Activated naive CD8-positive, alpha-beta T cell treated with anti-CD3 and anti-CD28 coated beads, Interleukin-2, amount 10 ng/mL, durations not matched to agents 7 days and 5 days (primary cell): ENCODE measurements at regions not wholly inside any gene's neighbourhood (a gene's known extent, or its start where the extent isn't known, plus 50 kb on each side); places are given as distances from the start of the nearest gene placed in this dataset.
A peak's percentile ranks its signal among the peaks of the same experiment; 100 is the strongest.

Source experiments
- ATAC-seq: fragments of 150-1000 bp; cut with Tn5 transposase; one replicate; pipeline ENCODE4 v1.10.0; 2021; ENCODE audit warnings: low read depth, moderate library complexity
- POLR2A ChIA-PET: fragments of 350-600 bp; sonication (Branson Sonifier 250); formaldehyde crosslinking; loops from one replicate; lab custom pipeline; 2021; ENCODE audit warnings: antibody characterized with exemption; lab: Charles Lee
- DNase-seq: peaks from one replicate; pipeline ENCODE4 v3.0.0; 2021
- H3K27ac Mint-ChIP-seq: one replicate; pipeline ENCODE4 v1.8.0; 2022; ENCODE audit warnings: mild to moderate bottlenecking, mixed read lengths
- H3K27me3 Mint-ChIP-seq: one replicate; pipeline ENCODE4 v1.8.0; 2022; ENCODE audit warnings: mild to moderate bottlenecking, moderate library complexity, mixed read lengths
- H3K36me3 Mint-ChIP-seq: one replicate; pipeline ENCODE4 v1.8.0; 2021; ENCODE audit warnings: mild to moderate bottlenecking, mixed read lengths
- H3K4me1 Mint-ChIP-seq: one replicate; pipeline ENCODE4 v1.8.0; 2021; ENCODE audit warnings: mixed read lengths
- H3K4me3 Mint-ChIP-seq: one replicate; pipeline ENCODE4 v1.8.0; 2022; ENCODE audit warnings: mild to moderate bottlenecking, moderate library complexity, mixed read lengths
- H3K9me3 Mint-ChIP-seq: one replicate; pipeline ENCODE4 v1.8.0; 2021; ENCODE audit warnings: mixed read lengths

DNA sequence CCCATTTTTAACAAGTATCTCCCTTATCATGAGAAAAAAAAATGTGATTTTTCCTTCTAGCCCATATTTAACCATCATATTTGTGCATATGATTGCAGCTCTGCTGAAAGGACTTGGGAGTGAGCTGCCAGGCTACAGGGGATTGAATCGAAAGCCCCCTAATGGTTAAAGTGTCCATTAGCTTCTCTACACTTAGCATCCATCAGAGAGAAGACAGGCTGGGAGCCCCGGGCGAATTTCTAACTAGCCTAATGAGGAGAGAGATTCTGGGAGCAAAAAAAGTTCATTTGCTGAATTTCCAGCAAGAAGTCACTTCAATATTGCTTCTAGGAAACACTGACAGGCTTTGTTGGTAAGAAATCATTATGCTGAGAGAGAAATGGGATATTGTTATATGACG lies 848.8 kb downstream of the TDRD15 start:
- Mint-ChIP-seq H3K27ac (no peak overlapping the region), H3K9me3 (peaks cover 2% of the 10 kb centered on the region), H3K4me3 (no peak overlapping the region), H3K4me1 (no peaks in the 10 kb centered on the region), H3K27me3 (no peaks in the 10 kb centered on the region), H3K36me3 (no peaks in the 10 kb centered on the region)
- ATAC-seq = no peak
- POLR2A ChIA-PET = no interaction called here
- DNase-seq = no peak

DNA sequence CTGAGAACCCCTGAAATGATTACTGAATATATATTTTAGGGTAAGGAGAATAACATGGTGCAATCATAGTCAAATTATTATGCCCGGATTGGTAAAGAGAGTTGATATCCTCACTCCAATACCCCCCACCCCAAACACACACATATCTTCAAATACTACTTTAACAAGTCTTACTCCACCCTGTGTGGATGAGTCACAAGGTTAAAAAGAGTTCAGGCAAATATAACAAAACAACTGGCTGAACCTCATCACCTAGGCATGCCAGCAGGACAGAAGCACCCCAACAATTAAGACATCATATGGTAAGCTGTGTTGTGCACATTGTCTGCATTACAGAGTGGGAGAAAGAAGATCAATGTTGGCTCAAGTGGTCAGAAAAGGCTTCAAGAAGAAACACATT lies 857.4 kb downstream of the TDRD15 start:
- POLR2A ChIA-PET = no interaction called here
- Mint-ChIP-seq H3K9me3 (peaks cover 11% of the 10 kb centered on the region), H3K4me1 (no peaks in the 10 kb centered on the region), H3K4me3 (no peak overlapping the region), H3K27me3 (no peaks in the 10 kb centered on the region), H3K36me3 (no peaks in the 10 kb centered on the region), H3K27ac (no peak overlapping the region)
- DNase-seq = no peak
- no peak for ATAC-seq

DNA sequence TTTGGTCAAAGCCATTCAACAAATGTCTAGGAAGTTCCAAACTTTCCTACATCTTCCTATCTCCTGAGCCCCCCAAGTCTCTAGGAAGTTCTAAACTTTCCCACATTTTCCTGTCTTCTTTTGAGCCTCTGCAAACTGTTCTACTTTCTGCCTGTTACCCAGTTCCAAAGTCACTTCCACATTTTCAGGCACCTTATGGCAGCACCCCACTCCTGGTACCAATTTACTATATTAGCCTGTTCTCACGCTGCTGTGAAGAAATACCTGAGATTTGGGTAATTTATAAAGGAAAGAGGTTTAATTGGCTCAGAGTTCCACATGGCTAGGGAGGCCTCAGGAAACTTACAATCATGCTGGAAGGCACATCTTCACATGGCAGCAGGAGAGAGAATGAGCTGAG lies 869.2 kb downstream of the TDRD15 start:
- DNase-seq (no peak), ATAC-seq (no peak)
- POLR2A ChIA-PET = no interaction called here
- Mint-ChIP-seq H3K27ac (no peak overlapping the region), H3K4me3 (no peak overlapping the region), H3K4me1 (no peaks in the 10 kb centered on the region), H3K27me3 (no peaks in the 10 kb centered on the region), H3K9me3 (peaks cover 14% of the 10 kb centered on the region), H3K36me3 (no peaks in the 10 kb centered on the region)

DNA sequence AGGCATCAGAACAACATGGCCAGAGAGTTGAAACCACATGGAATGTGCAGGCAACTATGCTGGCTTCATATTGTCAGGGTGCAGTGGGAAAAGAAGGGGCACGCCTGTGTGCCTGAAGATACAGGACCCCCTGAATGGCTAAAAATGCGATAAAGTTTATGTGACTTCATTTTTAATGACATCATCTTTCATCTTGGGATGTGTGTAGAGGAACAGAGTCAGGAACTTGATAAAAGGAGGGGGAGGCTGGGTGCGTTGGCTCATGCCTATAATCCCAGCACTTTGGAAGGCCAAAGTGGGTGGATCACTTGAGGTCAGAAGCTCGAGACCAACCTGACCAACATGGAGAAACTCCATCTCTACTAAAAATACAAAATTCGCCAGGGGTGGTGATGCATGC lies 872.6 kb downstream of the TDRD15 start:
- Mint-ChIP-seq H3K4me3 (no peak overlapping the region), H3K27ac (no peak overlapping the region)

DNA sequence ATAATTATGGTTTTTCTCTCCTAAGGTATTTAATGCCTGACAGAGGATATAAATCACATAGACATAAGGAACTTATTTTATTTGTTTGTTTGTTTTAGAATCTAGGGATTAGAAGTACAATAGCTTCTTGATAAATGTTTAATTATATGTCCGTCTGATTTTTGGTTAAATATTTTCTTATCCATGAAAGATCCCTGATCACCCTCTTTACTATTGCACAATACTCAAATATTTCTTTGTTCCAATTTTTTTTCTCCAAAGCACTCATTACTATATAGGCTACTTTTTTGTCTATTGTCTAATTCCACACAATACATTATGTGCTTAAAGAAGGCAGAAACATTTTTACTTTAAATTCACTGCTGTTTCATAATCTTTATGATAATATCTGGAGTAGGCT lies 875.8 kb downstream of the TDRD15 start:
- ATAC-seq = no peak
- H3K9me3 Mint-ChIP-seq = peaks cover 8% of the 10 kb centered on the region
- no peak overlapping the region for H3K4me3 Mint-ChIP-seq

More for the DNA sequence above, 872.6 kb downstream of the TDRD15 start:
- Mint-ChIP-seq H3K27me3 (no peaks in the 10 kb centered on the region), H3K36me3 (no peaks in the 10 kb centered on the region), H3K9me3 (peaks cover 15% of the 10 kb centered on the region), H3K4me1 (no peaks in the 10 kb centered on the region)
- POLR2A ChIA-PET = no interaction called here
- DNase-seq = no peak
- no peak for ATAC-seq

DNA sequence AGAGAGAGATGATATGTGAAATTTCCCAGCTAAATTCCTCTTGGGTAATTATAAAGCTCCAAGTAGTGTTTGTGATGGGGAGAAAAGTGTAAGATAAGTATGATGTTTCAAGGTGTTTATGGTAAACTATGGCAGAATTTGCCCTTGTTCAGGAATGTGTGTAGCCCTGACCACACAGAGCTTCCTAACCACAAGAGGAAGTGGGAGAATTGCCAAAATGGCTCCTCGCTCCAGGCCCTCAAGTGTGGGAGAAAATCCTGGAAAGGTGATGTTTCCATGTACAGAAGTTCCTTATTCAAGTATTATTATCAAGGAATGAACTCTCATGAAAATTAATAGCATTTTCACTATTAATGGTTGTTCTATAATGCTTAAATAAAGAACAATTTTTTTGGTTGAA lies 878.3 kb downstream of the TDRD15 start:
- ATAC-seq = no peak

More for the DNA sequence above, 875.8 kb downstream of the TDRD15 start:
- Mint-ChIP-seq H3K27ac (no peak overlapping the region), H3K27me3 (no peaks in the 10 kb centered on the region), H3K4me1 (no peaks in the 10 kb centered on the region), H3K36me3 (no peaks in the 10 kb centered on the region)
- POLR2A ChIA-PET = no interaction called here
- DNase-seq = no peak

GRCh38 chr2:22003270-22003669 lies 879.5 kb downstream of the TDRD15 start:
- Mint-ChIP-seq H3K36me3 (no peaks in the 10 kb centered on the region), H3K4me1 (no peaks in the 10 kb centered on the region)

More for the DNA sequence above, 878.3 kb downstream of the TDRD15 start:
- H3K9me3 Mint-ChIP-seq = peaks cover 7% of the 10 kb centered on the region
- H3K36me3 Mint-ChIP-seq = no peaks in the 10 kb centered on the region
- no peaks in the 10 kb centered on the region for H3K27me3 Mint-ChIP-seq
- H3K4me3 Mint-ChIP-seq = no peak overlapping the region
- H3K4me1 Mint-ChIP-seq = no peaks in the 10 kb centered on the region
- DNase-seq = no peak
- no peak overlapping the region for H3K27ac Mint-ChIP-seq
- POLR2A ChIA-PET = no interaction called here

GRCh38 chr2:22011048-22011447 lies 887.3 kb downstream of the TDRD15 start:
- Mint-ChIP-seq H3K27ac (no peak overlapping the region), H3K9me3 (peaks cover 10% of the 10 kb centered on the region), H3K27me3 (no peaks in the 10 kb centered on the region), H3K4me1 (no peaks in the 10 kb centered on the region), H3K4me3 (no peak overlapping the region), H3K36me3 (no peaks in the 10 kb centered on the region)
- DNase-seq = no peak
- ATAC-seq = no peak
- POLR2A ChIA-PET = no interaction called here

More at GRCh38 chr2:22003270-22003669, 879.5 kb downstream of the TDRD15 start:
- Mint-ChIP-seq H3K27me3 (no peaks in the 10 kb centered on the region), H3K4me3 (no peak overlapping the region), H3K9me3 (peaks cover 8% of the 10 kb centered on the region), H3K27ac (no peak overlapping the region)
- POLR2A ChIA-PET = no interaction called here
- DNase-seq (no peak), ATAC-seq (no peak)

GRCh38 chr2:22020091-22020742 lies 896.4 kb downstream of the TDRD15 start:
- no peak for ATAC-seq
- no peaks in the 10 kb centered on the region for H3K36me3 Mint-ChIP-seq
- no peak overlapping the region for H3K4me3 Mint-ChIP-seq
- no peaks in the 10 kb centered on the region for H3K27me3 Mint-ChIP-seq
- no peak overlapping the region for H3K27ac Mint-ChIP-seq
- H3K4me1 Mint-ChIP-seq = no peaks in the 10 kb centered on the region
- POLR2A ChIA-PET = no interaction called here
- peaks cover 4% of the 10 kb centered on the region for H3K9me3 Mint-ChIP-seq
- no peak for DNase-seq

DNA sequence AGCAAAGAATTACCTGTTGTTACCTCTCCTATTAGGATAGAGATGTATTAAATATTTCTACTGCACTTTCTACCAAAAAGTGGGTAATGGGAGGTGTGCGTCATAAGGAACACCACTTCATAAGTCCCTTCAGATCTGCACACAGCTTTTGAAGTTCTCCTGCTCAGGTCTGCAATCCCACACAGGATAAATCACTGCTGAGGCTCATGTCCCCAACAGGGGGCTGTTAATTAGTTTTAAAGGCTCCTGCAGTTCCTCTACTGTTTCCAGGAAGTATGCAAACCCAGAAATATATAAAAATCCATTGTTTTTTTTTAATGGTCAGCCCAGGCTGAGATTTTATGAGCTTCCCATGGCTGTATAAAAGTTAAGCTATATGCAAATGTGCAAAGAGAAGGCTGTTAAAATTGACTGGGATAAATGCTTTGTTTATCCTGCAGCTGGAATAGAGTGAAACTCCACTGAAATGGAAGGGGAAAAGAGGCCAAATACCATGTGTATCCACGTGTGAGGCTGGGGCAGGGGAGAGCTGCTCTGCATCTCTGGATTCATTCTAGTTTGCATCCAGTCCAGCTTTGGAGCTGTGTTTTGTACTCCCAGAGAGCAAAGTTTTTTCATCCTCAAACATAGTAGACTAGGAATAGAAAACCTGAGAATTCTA lies 903.7 kb downstream of the TDRD15 start:
- Mint-ChIP-seq H3K4me1 (no peaks in the 10 kb centered on the region), H3K9me3 (peaks cover 1% of the 10 kb centered on the region), H3K27ac (peak overlapping the region; percentile 42), H3K4me3 (no peak overlapping the region), H3K36me3 (no peaks in the 10 kb centered on the region), H3K27me3 (no peaks in the 10 kb centered on the region)
- no peak for DNase-seq
- no peak for ATAC-seq
- POLR2A ChIA-PET = no interaction called here

GRCh38 chr2:22035361-22035830 lies 911.6 kb downstream of the TDRD15 start:
- no peaks in the 10 kb centered on the region for H3K27me3 Mint-ChIP-seq

GRCh38 chr2:22037274-22037673 lies 913.5 kb downstream of the TDRD15 start:
- Mint-ChIP-seq H3K27me3 (no peaks in the 10 kb centered on the region), H3K4me3 (no peak overlapping the region), H3K27ac (no peak overlapping the region), H3K36me3 (no peaks in the 10 kb centered on the region), H3K9me3 (no peaks in the 10 kb centered on the region), H3K4me1 (no peaks in the 10 kb centered on the region)
- POLR2A ChIA-PET = no interaction called here
- no peak for ATAC-seq
- no peak for DNase-seq

More at GRCh38 chr2:22035361-22035830, 911.6 kb downstream of the TDRD15 start:
- ATAC-seq (no peak), DNase-seq (no peak)
- no peaks in the 10 kb centered on the region for H3K36me3 Mint-ChIP-seq
- H3K4me3 Mint-ChIP-seq = no peak overlapping the region
- no peak overlapping the region for H3K27ac Mint-ChIP-seq
- POLR2A ChIA-PET = no interaction called here
- no peaks in the 10 kb centered on the region for H3K9me3 Mint-ChIP-seq
- no peaks in the 10 kb centered on the region for H3K4me1 Mint-ChIP-seq

GRCh38 chr2:22043784-22044183 lies 920.0 kb downstream of the TDRD15 start:
- peaks cover 2% of the 10 kb centered on the region for H3K9me3 Mint-ChIP-seq
- H3K36me3 Mint-ChIP-seq = no peaks in the 10 kb centered on the region
- no peaks in the 10 kb centered on the region for H3K27me3 Mint-ChIP-seq
- DNase-seq (no peak), ATAC-seq (no peak)
- H3K4me3 Mint-ChIP-seq = no peak overlapping the region
- POLR2A ChIA-PET = no interaction called here
- H3K4me1 Mint-ChIP-seq = no peaks in the 10 kb centered on the region
- H3K27ac Mint-ChIP-seq = no peak overlapping the region
